GM15510 (cell line): ENCODE measurements at regions not wholly inside any gene's neighbourhood (a gene's known extent, or its start where the extent isn't known, plus 50 kb on each side); places are given as distances from the start of the nearest gene placed in this dataset.

ENCODE experiments used
- POLR2A ChIP-seq: IDR thresholded peaks from 3 replicates; pipeline ENCODE4 v1.6.1; 2011; ENCODE audit warnings: borderline replicate concordance; ENCODE audit not compliant: insufficient read length; ENCODE audit errors: extremely low read depth

DNA sequence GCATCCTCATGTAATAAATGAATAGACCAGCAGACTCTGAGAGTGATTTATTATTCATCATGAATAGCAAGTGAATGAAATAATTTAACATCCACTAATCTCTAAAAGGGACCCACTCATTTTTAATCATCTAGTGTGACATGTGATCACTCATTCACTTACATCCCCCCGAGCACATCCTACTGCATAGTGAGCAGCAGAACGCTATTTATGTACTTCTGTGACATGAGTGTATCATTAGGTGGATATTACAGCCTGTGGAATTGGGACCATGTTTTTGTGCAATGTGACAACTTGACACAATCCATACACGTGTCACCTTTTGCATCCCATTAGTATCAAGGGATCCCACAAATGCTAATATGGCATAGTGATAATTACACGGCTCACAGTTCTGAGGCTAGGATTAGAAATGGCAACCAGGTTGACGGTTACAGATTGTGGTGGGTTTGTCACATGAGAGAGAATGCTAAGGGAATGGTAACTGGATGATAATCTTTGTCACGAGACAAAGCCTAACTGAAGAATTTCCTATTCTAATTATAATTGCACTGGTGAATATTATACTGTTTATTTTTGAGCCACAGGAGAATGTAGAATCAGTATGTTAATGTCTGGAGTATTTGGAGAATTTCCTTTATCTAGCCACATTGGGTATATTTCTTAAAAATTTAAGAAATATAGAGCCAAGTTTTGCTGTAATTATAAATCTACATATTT, 595.2 kb upstream of the TBL1XR1 start:
- no peak for TF ChIP-seq POLR2A

DNA sequence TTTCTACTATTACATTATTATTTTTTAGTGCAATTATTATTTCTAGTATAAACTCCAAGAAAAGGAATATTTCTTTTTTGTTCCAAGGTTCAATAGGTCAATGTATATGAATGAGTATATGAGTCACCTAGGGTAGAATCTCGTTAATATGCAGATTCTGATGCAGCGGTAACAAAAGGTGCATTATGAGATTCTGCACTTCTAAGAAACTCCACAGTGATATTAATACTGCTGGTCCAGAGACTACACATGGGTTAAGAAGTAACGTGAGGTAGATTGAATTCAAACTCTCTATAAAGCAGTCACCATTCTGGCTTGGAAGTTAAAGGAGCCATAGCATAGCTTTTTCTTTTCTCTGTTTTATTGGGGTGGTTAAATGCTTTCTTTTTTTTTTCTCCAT, 596.2 kb upstream of the TBL1XR1 start:
- no peak for TF ChIP-seq POLR2A

DNA sequence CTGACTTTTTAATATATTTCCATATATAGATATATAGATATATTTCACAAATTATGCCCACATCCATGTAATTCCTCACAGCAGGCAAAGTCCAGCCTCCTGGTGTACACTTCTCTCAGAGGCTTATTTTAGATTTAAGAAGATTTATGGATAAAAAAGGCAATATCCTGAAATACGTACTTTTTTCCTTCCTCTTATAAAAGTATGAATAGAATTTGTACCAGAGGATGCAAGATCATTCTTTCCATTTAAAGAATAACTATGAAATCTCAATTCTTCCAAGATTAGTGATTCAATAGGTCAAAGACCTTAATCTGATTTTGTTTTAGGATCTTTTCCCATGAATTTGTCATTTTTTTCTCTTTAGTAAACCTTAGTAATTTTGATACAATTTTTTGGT, 597.9 kb upstream of the TBL1XR1 start:
- no peak for TF ChIP-seq POLR2A

- TF ChIP-seq POLR2A: no peak
Measured at GRCh38 chr3:177795859-177796258, 598.6 kb upstream of the TBL1XR1 start.

GRCh38 chr3:177800561-177800960, 603.3 kb upstream of the TBL1XR1 start:
- no peak for TF ChIP-seq POLR2A

DNA sequence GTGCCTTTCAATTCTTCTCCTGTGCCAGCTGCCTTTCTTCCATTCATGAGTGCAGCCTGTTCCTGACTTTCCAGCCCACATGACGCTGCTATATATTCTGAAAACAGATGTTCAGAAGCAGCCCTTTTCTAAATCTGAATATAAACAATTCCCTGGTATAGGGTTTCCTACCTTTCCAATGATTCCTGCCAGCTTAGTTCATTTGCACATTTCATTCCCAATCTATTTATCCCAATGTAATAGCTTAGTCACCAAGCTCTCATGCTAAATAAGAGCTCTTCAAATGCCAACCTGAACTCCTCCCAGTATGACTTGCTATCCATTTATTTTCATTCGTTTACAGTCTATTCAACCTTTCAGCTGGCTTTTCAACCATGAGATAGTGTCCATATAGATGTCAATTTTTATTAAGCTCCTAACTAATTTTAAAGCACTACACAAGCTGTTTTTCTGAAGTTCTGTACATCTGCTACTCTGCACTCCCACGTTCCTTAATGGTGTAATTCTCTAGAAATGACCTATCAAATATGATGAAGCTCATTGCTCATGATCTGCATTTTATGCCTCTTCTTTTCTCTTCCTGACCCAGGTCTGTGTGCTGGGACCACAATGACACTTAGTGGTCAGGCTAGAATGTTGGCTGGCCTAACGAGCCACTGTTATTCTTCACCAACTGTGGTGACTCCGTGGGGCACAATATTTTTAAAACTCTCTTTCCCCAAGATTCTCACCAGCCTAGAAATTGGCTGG, 605.0 kb upstream of the TBL1XR1 start:
- no peak for TF ChIP-seq POLR2A

- no peak for TF ChIP-seq POLR2A
Measured at GRCh38 chr3:177803500-177803899, 606.2 kb upstream of the TBL1XR1 start.

GRCh38 chr3:177804032-177804431, 606.8 kb upstream of the TBL1XR1 start:
- no peak for TF ChIP-seq POLR2A

DNA sequence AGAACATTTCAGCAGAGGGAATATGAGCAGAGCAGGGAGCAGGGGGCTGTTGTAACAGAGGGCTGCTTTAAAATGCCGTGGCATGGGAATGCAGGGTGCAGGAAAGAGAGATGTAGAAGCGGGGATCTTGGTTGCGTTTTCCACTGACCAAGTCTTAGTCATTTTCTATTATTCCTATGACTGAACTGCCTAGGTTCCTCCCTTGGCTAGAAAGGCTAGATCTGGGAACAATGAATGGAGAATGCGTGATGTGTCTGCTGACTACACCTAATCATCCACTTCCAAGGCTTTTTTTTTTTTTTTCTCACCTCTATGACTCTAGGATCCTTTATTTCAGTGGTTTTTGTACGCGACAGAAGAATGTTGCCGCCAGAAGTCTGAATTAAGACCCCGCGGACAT, 607.4 kb upstream of the TBL1XR1 start:
- no peak for TF ChIP-seq POLR2A

DNA sequence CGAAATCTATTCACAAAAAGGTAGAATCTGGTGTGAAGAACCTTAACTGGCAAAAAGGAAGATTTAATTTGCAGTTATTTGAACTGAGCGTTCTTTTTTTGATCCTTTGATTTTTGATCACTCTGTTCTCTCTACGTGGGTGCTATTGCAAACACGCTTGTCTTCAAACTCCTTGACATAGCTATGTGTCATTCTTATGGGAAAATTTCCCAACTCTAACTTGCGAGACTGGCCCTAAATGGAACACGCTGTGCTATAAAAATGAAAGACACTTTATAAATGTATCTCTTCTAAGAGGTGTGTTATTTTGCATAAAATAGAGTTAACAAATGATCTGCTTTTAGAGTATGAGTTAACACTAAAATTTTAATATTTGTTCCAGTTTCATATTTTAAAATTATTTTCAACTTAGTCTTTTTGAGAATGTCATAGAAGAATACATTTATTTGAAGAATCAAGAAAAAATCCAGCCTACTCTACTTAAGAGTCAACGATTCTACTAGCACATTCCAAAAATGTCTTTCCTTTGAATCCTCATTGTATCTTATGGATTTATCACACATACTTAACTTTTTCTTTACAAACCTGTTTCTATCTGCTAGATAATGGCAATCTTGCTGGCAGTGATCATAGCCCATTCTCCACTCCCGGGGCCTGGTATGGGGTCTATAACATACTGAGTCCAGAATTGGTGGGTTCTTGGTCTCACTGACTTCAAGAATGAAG, 610.0 kb upstream of the TBL1XR1 start:
- no peak for TF ChIP-seq POLR2A

DNA sequence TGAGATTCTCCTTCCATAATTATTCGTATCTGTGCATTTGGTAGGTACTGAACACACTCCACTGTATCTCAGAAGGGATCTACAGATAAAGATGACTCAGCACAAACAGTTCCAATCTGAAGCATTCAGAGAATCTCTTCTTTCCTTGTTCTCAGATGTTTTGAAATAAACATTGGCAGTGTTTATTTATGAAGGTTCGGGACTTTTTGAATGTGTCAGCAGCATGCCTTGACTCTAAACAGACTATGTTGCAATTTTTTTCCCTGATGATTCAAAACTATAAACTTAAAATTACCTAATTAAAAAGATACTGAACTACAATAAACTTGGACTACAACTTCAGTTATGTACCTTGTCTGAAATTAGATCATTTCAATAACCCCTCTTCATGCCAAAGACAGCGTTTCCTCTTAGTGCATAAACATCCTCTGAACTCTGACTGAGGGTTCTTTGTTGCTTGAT, 612.9 kb upstream of the TBL1XR1 start:
- no peak for TF ChIP-seq POLR2A

DNA sequence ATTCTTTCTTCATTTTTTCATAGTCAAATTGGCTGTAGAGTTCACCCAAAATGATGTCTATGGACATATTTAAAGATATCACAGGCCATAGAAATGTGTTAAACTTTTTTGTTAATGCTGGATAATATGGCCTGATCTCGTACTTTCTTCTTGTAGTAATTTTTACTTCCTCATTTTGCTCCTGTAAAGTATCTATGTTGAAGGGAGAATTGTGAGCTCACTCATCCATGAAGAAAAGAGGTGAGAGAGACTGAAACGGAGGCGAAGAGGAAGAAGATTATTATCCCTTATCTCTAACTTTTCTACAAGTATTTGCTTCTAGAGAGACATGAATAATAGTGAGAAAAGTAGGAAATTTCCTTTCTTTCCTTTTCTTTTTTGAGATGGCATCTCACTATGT, 613.8 kb upstream of the TBL1XR1 start:
- TF ChIP-seq POLR2A: no peak

- TF ChIP-seq POLR2A: no peak
Measured at GRCh38 chr3:177811835-177812234, 614.6 kb upstream of the TBL1XR1 start.

DNA sequence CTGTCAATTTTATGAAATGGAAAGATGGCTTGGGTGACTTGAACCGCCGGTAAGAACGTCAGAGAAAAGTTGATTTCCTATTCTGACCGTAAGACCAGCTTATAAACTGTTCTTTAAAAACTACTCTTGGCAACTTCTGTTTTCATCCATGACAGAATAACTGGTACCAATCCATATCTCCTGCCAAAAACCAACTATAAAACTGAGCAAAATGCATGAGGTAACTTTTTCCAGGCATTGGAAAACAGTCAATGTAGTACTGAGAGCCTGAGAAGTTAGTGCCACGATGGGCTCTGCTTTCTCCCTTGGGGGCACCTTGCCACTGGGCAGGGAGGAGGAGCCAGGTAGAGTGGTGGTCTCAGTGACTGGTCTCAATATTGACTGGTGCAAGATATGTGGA, 615.2 kb upstream of the TBL1XR1 start:
- TF ChIP-seq POLR2A: no peak

DNA sequence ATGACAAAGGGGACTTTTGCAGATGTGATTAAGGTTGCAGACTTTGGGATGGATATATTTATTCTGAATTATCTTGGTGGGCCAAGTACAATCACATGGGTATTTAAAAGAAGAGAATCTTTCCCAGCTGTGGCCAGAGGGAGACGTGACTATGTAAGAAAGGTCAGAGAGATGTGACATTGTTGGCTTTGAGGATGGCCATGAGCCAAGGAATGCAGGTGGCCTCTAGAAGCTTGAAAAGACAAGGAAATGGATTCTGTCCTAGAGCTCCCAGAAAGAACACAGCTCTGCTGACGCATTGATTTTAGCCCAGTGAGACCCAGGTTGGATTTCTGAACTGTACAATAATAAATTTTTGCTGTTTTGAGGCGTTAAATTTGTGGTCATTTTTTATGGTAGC, 616.0 kb upstream of the TBL1XR1 start:
- no peak for TF ChIP-seq POLR2A
